ENCODE measurements at regions not wholly inside any gene's neighbourhood (a gene's known extent, or its start where the extent isn't known, plus 50 kb on each side); places are given as distances from the start of the nearest gene placed in this dataset.

- no peak for TF ChIP-seq CTCF (IDR thresholded peaks at IDR 0.05; ENCODE audit: control insufficient read depth, extremely low read depth, insufficient read depth)
- H3K4me3 ChIP-seq (ENCODE audit: low read depth, low read length), result no peak overlapping the region
- DNase-seq (ENCODE audit: low read depth), result no peak
Observed at GRCh38 chr12:66884091-66884490, 205.2 kb upstream of the GRIP1 start.

GRCh38 chr12:66885115-66885875 is 206.4 kb upstream of the GRIP1 start:
- no peak for TF ChIP-seq CTCF (IDR thresholded peaks at IDR 0.05; ENCODE audit: control insufficient read depth, extremely low read depth, insufficient read depth)
- H3K4me3 ChIP-seq (ENCODE audit: low read depth, low read length), result no peak overlapping the region
- no peak for DNase-seq (ENCODE audit: low read depth)

- no peak overlapping the region for H3K4me3 ChIP-seq (ENCODE audit: low read depth, low read length)
- DNase-seq (ENCODE audit: low read depth), result no peak
- no peak for TF ChIP-seq CTCF (IDR thresholded peaks at IDR 0.05; ENCODE audit: control insufficient read depth, extremely low read depth, insufficient read depth)
Observed at GRCh38 chr12:66896797-66897196, 217.9 kb upstream of the GRIP1 start.

- DNase-seq (ENCODE audit: low read depth), result no peak
- H3K4me3 ChIP-seq (ENCODE audit: low read depth, low read length), result no peak overlapping the region
- TF ChIP-seq CTCF (IDR thresholded peaks at IDR 0.05; ENCODE audit: control insufficient read depth, extremely low read depth, insufficient read depth), result no peak
Observed at GRCh38 chr12:66898700-66899469, 220.0 kb upstream of the GRIP1 start.

- no peak overlapping the region for H3K4me3 ChIP-seq (ENCODE audit: low read depth, low read length)
- DNase-seq (ENCODE audit: low read depth), result no peak
- TF ChIP-seq CTCF (IDR thresholded peaks at IDR 0.05; ENCODE audit: control insufficient read depth, extremely low read depth, insufficient read depth), result no peak
Observed at GRCh38 chr12:66899588-66899987, 220.7 kb upstream of the GRIP1 start.

GRCh38 chr12:66900616-66901015 is 221.7 kb upstream of the GRIP1 start:
- no peak for DNase-seq (ENCODE audit: low read depth)
- H3K4me3 ChIP-seq (ENCODE audit: low read depth, low read length), result no peak overlapping the region
- TF ChIP-seq CTCF (IDR thresholded peaks at IDR 0.05; ENCODE audit: control insufficient read depth, extremely low read depth, insufficient read depth), result no peak

Data from LNCaP clone FGC (cell line).